ENCODE measurements at regions not wholly inside any gene's neighbourhood (a gene's known extent, or its start where the extent isn't known, plus 50 kb on each side); places are given as distances from the start of the nearest gene placed in this dataset.
A peak's percentile ranks its signal among the peaks of the same experiment; 100 is the strongest.
"Not testable (repeated sequence)": the region's sequence is repeated elsewhere in the genome, so short reads cannot be mapped to it uniquely, and the experiment has no call there.

- H3K27me3 ChIP-seq (ENCODE audit: control insufficient read depth, insufficient read depth, low read length) = no peaks in the 10 kb centered on the region
- TF ChIP-seq CTCF (IDR thresholded peaks at IDR 0.05; ENCODE audit: insufficient read depth, low read length, severe bottlenecking) = no peak
- DNase-seq (ENCODE audit: low read depth) (no peak), FAIRE-seq (no peak)
- H3K36me3 ChIP-seq (ENCODE audit: control insufficient read depth, insufficient read depth, low read length) = no peaks in the 10 kb centered on the region
- no peak overlapping the region for H3K4me3 ChIP-seq (ENCODE audit: low read depth, low read length)
These were observed 950.6 kb downstream of the TBC1D32 start for GRCh38 chr6:120383681-120384080.

GRCh38 chr6:120378582-120379220, 955.6 kb downstream of the TBC1D32 start:
- peak; percentile 61 for TF ChIP-seq CTCF (IDR thresholded peaks at IDR 0.05; ENCODE audit: insufficient read depth, low read length, severe bottlenecking)
- DNase-seq (ENCODE audit: low read depth) = peak; percentile 74
- no peak for FAIRE-seq
- Histone ChIP-seq H3K36me3 (ENCODE audit: control insufficient read depth, insufficient read depth, low read length) (no peaks in the 10 kb centered on the region), H3K27me3 (ENCODE audit: control insufficient read depth, insufficient read depth, low read length) (no peaks in the 10 kb centered on the region), H3K4me3 (ENCODE audit: low read depth, low read length) (no peak overlapping the region)

- no peak for DNase-seq (ENCODE audit: low read depth)
- H3K36me3 ChIP-seq (ENCODE audit: control insufficient read depth, insufficient read depth, low read length) = no peaks in the 10 kb centered on the region
- no peak for FAIRE-seq
- no peaks in the 10 kb centered on the region for H3K27me3 ChIP-seq (ENCODE audit: control insufficient read depth, insufficient read depth, low read length)
- H3K4me3 ChIP-seq (ENCODE audit: low read depth, low read length) = no peak overlapping the region
- no peak for TF ChIP-seq CTCF (IDR thresholded peaks at IDR 0.05; ENCODE audit: insufficient read depth, low read length, severe bottlenecking)
These were observed 961.1 kb downstream of the TBC1D32 start for GRCh38 chr6:120373185-120373584.

GRCh38 chr6:120363429-120363828, 970.9 kb downstream of the TBC1D32 start:
- Histone ChIP-seq H3K4me3 (ENCODE audit: low read depth, low read length) (no peak overlapping the region), H3K27me3 (ENCODE audit: control insufficient read depth, insufficient read depth, low read length) (no peaks in the 10 kb centered on the region), H3K36me3 (ENCODE audit: control insufficient read depth, insufficient read depth, low read length) (no peaks in the 10 kb centered on the region)
- no peak for TF ChIP-seq CTCF (IDR thresholded peaks at IDR 0.05; ENCODE audit: insufficient read depth, low read length, severe bottlenecking)
- no peak for DNase-seq (ENCODE audit: low read depth)
- FAIRE-seq = no peak

- not testable (repeated sequence) for DNase-seq (ENCODE audit: low read depth); H3K36me3 ChIP-seq (ENCODE audit: control insufficient read depth, insufficient read depth, low read length); FAIRE-seq; H3K4me3 ChIP-seq (ENCODE audit: low read depth, low read length); H3K27me3 ChIP-seq (ENCODE audit: control insufficient read depth, insufficient read depth, low read length)
These were observed 975.7 kb downstream of the TBC1D32 start for GRCh38 chr6:120358535-120358934.

GRCh38 chr6:120357447-120357846, 976.8 kb downstream of the TBC1D32 start:
- no peak for TF ChIP-seq CTCF (IDR thresholded peaks at IDR 0.05; ENCODE audit: insufficient read depth, low read length, severe bottlenecking)
- FAIRE-seq = no peak
- no peak for DNase-seq (ENCODE audit: low read depth)
- Histone ChIP-seq H3K36me3 (ENCODE audit: control insufficient read depth, insufficient read depth, low read length) (no peaks in the 10 kb centered on the region), H3K27me3 (ENCODE audit: control insufficient read depth, insufficient read depth, low read length) (no peaks in the 10 kb centered on the region), H3K4me3 (ENCODE audit: low read depth, low read length) (no peak overlapping the region)

Data from bronchial epithelial cell (primary cell).